Liver (tissue), 3 donors: ENCODE measurements at regions not wholly inside any gene's neighbourhood (a gene's known extent, or its start where the extent isn't known, plus 50 kb on each side); places are given as distances from the start of the nearest gene placed in this dataset.

Source experiments
- ATF3 ChIP-seq: IDR thresholded peaks from 2 replicates; pipeline ENCODE4 v1.6.1; 2016; ENCODE audit warnings: antibody characterized with exemption
- CTCF ChIP-seq: fragments of 150-350 bp; IDR thresholded peaks from 2 replicates; pipeline ENCODE4 v1.5.1; 2017; ENCODE audit warnings: improper control_type of control experiment, low read depth, low read length; ENCODE audit not compliant: missing input control
- GABPA ChIP-seq, 2 donors: IDR thresholded peaks in 1 of 2; conservative IDR thresholded peaks in 1 of 2; 2 replicates each; pipeline ENCODE4 v1.6.1; 2016; ENCODE audit warnings: antibody characterized with exemption in 2 of 2, mild to moderate bottlenecking in 1 of 2, moderate library complexity in 1 of 2
- TAF1 ChIP-seq: conservative IDR thresholded peaks from 2 replicates; pipeline ENCODE4 v1.6.1; 2016; ENCODE audit warnings: antibody characterized with exemption, mild to moderate bottlenecking
- YY1 ChIP-seq: IDR thresholded peaks from 2 replicates; pipeline ENCODE4 v1.6.1; 2016; ENCODE audit warnings: antibody characterized with exemption, mild to moderate bottlenecking
- TF ChIP-seq, protein P1 (sequence below): IDR thresholded peaks from 2 replicates; pipeline ENCODE4 v1.6.1; 2016; ENCODE audit warnings: antibody characterized with exemption, mild to moderate bottlenecking
- donor health status: healthy.
- donor health status: healthy.

DNA sequence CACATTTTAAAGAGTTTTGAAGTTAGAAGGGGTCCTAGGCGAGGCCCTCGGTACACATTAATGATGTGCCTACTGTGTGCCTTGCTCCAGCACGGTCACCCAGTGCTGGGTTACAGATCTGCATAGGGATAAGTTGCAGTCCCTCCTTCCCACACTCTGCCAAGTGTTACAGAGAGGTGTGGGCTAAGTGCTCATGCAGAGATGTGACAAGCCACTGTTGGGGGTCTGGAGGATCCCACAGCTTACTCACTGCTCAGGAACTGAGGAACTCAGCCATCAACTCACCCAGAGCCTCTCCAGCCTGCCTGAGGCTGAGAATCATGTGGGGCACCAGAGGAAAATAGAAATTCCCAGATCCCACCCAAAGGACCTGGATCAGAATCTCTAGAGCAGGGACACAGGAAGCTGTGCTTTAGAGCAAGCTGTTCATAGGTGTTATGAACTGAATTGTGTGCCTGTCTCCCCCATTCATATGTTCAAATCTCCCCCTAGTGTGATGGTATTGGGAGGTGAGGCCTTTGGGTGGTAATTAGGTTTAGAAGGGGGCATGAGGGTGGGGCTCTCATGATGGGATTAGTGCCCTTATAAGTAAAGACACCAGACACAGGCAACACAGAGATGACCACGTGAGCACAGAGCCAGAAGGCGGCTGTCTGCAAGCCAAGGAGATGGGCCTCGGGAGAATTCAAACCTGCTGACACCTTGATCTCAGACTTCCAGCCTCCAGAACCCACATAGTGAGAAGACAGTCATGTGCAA lies 164.1 kb downstream of the HSD17B3 start:
- no peak for TF ChIP-seq GABPA (IDR thresholded peaks at IDR 0.05 in 1 of 2, conservative IDR thresholded peaks at IDR 0.05 in 1 of 2)
- no peak for TF ChIP-seq ATF3
- TF ChIP-seq, protein P1, sequence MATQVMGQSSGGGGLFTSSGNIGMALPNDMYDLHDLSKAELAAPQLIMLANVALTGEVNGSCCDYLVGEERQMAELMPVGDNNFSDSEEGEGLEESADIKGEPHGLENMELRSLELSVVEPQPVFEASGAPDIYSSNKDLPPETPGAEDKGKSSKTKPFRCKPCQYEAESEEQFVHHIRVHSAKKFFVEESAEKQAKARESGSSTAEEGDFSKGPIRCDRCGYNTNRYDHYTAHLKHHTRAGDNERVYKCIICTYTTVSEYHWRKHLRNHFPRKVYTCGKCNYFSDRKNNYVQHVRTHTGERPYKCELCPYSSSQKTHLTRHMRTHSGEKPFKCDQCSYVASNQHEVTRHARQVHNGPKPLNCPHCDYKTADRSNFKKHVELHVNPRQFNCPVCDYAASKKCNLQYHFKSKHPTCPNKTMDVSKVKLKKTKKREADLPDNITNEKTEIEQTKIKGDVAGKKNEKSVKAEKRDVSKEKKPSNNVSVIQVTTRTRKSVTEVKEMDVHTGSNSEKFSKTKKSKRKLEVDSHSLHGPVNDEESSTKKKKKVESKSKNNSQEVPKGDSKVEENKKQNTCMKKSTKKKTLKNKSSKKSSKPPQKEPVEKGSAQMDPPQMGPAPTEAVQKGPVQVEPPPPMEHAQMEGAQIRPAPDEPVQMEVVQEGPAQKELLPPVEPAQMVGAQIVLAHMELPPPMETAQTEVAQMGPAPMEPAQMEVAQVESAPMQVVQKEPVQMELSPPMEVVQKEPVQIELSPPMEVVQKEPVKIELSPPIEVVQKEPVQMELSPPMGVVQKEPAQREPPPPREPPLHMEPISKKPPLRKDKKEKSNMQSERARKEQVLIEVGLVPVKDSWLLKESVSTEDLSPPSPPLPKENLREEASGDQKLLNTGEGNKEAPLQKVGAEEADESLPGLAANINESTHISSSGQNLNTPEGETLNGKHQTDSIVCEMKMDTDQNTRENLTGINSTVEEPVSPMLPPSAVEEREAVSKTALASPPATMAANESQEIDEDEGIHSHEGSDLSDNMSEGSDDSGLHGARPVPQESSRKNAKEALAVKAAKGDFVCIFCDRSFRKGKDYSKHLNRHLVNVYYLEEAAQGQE: no peak
- TF ChIP-seq CTCF: no peak
- TF ChIP-seq YY1: no peak
- no peak for TF ChIP-seq TAF1
